Osteocyte (in vitro differentiated cells): ENCODE measurements at regions not wholly inside any gene's neighbourhood (a gene's known extent, or its start where the extent isn't known, plus 50 kb on each side); places are given as distances from the start of the nearest gene placed in this dataset.
"Not testable (repeated sequence)": the region's sequence is repeated elsewhere in the genome, so short reads cannot be mapped to it uniquely, and the experiment has no call there.

Experiments
- DNase-seq: peaks from one replicate; pipeline ENCODE4 v3.0.0; 2021; ENCODE audit warnings: mixed read lengths; ENCODE audit not compliant: unreplicated experiment; ENCODE audit errors: extremely low spot score
- H3K27ac Mint-ChIP-seq: one replicate; pipeline ENCODE4 v1.8.0; 2021; ENCODE audit warnings: mild to moderate bottlenecking, mixed read lengths; ENCODE audit not compliant: unreplicated experiment
- H3K27me3 Mint-ChIP-seq: one replicate; pipeline ENCODE4 v1.8.0; 2021; ENCODE audit warnings: mixed read lengths; ENCODE audit not compliant: unreplicated experiment
- H3K36me3 Mint-ChIP-seq: one replicate; pipeline ENCODE4 v1.8.0; 2021; ENCODE audit warnings: mixed read lengths; ENCODE audit not compliant: unreplicated experiment
- H3K4me1 Mint-ChIP-seq: one replicate; pipeline ENCODE4 v1.8.0; 2021; ENCODE audit warnings: mixed read lengths; ENCODE audit not compliant: unreplicated experiment
- H3K4me3 Mint-ChIP-seq: one replicate; pipeline ENCODE4 v1.8.0; 2021; ENCODE audit warnings: mild to moderate bottlenecking, moderate library complexity, mixed read lengths; ENCODE audit not compliant: unreplicated experiment
- H3K9me3 Mint-ChIP-seq: one replicate; pipeline ENCODE4 v1.8.0; 2021; ENCODE audit warnings: mixed read lengths; ENCODE audit not compliant: unreplicated experiment
- TF ChIP-seq, protein P1 (sequence below): fragments of 200-600 bp; sonication (generic); IDR thresholded peaks from 2 replicates; pipeline ENCODE4 v1.5.0; 2021; ENCODE audit warnings: antibody characterized with exemption, mild to moderate bottlenecking, moderate library complexity

- Mint-ChIP-seq H3K27ac (no peak overlapping the region), H3K9me3 (no peaks in the 10 kb centered on the region), H3K4me3 (peak overlapping the region; percentile 28)
Measured at GRCh38 chr6:28817808-28818145, 106.0 kb downstream of the TRIM27 start.

GRCh38 chr6:28824793-28825731 is 98.7 kb downstream of the TRIM27 start:
- peaks cover 11% of the 10 kb centered on the region for H3K4me1 Mint-ChIP-seq
- TF ChIP-seq, protein P1, sequence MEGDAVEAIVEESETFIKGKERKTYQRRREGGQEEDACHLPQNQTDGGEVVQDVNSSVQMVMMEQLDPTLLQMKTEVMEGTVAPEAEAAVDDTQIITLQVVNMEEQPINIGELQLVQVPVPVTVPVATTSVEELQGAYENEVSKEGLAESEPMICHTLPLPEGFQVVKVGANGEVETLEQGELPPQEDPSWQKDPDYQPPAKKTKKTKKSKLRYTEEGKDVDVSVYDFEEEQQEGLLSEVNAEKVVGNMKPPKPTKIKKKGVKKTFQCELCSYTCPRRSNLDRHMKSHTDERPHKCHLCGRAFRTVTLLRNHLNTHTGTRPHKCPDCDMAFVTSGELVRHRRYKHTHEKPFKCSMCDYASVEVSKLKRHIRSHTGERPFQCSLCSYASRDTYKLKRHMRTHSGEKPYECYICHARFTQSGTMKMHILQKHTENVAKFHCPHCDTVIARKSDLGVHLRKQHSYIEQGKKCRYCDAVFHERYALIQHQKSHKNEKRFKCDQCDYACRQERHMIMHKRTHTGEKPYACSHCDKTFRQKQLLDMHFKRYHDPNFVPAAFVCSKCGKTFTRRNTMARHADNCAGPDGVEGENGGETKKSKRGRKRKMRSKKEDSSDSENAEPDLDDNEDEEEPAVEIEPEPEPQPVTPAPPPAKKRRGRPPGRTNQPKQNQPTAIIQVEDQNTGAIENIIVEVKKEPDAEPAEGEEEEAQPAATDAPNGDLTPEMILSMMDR: no peak
- H3K4me3 Mint-ChIP-seq: peak overlapping the region; percentile 44
- H3K27ac Mint-ChIP-seq: no peak overlapping the region
- peaks cover 68% of the 10 kb centered on the region for H3K27me3 Mint-ChIP-seq
- no peaks in the 10 kb centered on the region for H3K9me3 Mint-ChIP-seq
- no peak for DNase-seq
- peaks cover 2% of the 10 kb centered on the region for H3K36me3 Mint-ChIP-seq

More at GRCh38 chr6:28817808-28818145, 106.0 kb downstream of the TRIM27 start:
- Mint-ChIP-seq H3K27me3 (peaks cover 65% of the 10 kb centered on the region), H3K36me3 (peaks cover 2% of the 10 kb centered on the region), H3K4me1 (peaks cover 24% of the 10 kb centered on the region)
- TF ChIP-seq, protein P1: no peak
- DNase-seq: no peak

DNA sequence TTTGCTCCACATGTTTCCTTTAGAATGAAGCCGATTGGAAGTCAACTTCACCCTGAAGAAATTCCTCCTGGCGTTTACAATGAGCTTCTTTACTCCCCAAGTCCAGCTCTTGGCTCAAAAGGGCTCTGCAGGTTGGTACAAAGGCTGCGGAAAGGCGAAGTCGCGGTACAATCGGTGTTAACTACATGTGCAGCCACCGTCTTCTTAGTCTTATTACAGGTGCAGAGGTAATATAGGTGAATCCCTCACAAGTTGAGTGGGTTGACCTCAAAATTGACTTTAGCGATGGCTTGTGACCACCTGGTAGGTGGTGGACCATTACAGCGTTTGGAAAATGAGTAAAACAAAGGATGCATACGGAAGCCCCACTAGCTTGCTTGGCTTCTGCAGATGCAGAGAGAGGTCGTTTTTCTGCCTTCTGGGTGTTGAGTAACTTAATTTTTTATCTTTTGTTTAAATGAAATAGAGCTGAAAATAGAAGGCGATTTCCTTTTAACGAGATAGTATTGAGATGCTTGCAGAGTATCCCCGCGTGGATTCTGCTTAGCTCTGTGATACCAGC is 98.0 kb downstream of the TRIM27 start:
- Mint-ChIP-seq H3K27me3 (peaks cover 74% of the 10 kb centered on the region), H3K36me3 (peaks cover 2% of the 10 kb centered on the region), H3K27ac (no peak overlapping the region), H3K9me3 (no peaks in the 10 kb centered on the region), H3K4me3 (peak overlapping the region; percentile 44), H3K4me1 (peaks cover 11% of the 10 kb centered on the region)
- DNase-seq: no peak
- TF ChIP-seq, protein P1: no peak

DNA sequence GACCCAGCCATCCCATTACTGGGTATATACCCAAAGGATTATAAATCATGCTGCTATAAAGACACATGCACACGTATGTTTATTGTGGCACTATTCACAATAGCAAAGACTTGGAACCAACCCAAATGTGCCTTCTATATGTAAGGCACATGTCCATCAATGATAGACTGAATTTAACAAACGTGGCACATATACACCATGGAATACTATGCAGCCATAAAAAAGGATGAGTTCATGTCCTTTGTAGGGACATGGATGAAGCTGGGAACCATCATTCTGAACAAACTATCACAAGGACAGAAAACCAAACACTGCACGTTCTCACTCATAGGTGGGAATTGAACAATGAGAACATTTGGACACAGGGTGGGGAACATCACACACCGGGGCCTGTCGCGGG is 92.1 kb downstream of the TRIM27 start:
- peaks cover 34% of the 10 kb centered on the region for H3K27me3 Mint-ChIP-seq
- not testable (repeated sequence) for H3K36me3 Mint-ChIP-seq, H3K9me3 Mint-ChIP-seq, H3K4me3 Mint-ChIP-seq, H3K4me1 Mint-ChIP-seq, DNase-seq, H3K27ac Mint-ChIP-seq

DNA sequence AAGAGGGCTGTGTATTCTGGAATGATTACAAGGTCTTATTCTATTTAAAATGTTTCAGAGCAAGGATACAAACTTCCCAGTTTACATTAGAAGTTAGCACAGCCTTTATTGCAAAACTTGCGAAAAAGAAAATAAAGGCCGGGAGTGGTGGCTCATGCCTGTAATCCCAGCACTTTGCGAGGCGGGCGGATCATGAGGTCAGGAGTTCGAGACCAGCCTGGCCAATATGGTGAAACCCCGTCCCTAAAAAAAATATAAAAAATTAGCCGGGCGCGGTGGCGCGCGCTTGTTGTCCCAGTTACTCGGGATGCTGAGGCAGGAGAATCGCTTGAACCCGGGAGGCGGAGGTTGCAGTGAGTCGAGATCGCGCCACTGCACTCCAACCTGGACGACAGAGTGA is 87.1 kb downstream of the TRIM27 start:
- not testable (repeated sequence) for H3K9me3 Mint-ChIP-seq, H3K27me3 Mint-ChIP-seq, H3K4me3 Mint-ChIP-seq, DNase-seq, H3K36me3 Mint-ChIP-seq, H3K27ac Mint-ChIP-seq
- H3K4me1 Mint-ChIP-seq: peaks cover 18% of the 10 kb centered on the region

- H3K4me3 Mint-ChIP-seq: peak overlapping the region; percentile 92
- H3K9me3 Mint-ChIP-seq: no peaks in the 10 kb centered on the region
- H3K27ac Mint-ChIP-seq: peak overlapping the region; percentile 89
- DNase-seq: no peak
- peaks cover 18% of the 10 kb centered on the region for H3K4me1 Mint-ChIP-seq
- TF ChIP-seq, protein P1: no peak
- peaks cover 14% of the 10 kb centered on the region for H3K27me3 Mint-ChIP-seq
- H3K36me3 Mint-ChIP-seq: no peaks in the 10 kb centered on the region
Measured at GRCh38 chr6:28838289-28838633, 85.5 kb downstream of the TRIM27 start.
